Lower leg skin (tissue), 3 donors: ENCODE measurements at regions not wholly inside any gene's neighbourhood (a gene's known extent, or its start where the extent isn't known, plus 50 kb on each side); places are given as distances from the start of the nearest gene placed in this dataset.

Source experiments
- POLR2A ChIP-seq, 2 donors: fragments of 450-650 bp; IDR thresholded peaks; one replicate each; pipeline ENCODE4 v1.6.1; 2016 to 2017; ENCODE audit warnings: antibody characterized with exemption in 2 of 2, mild to moderate bottlenecking in 1 of 2, moderate library complexity in 1 of 2
- TF ChIP-seq, protein P1 (sequence below), 3 donors: fragments of 450-650 bp; IDR thresholded peaks; one replicate each; pipeline ENCODE4 v1.5.1; 2016; ENCODE audit warnings: antibody characterized with exemption in 3 of 3, mild to moderate bottlenecking in 3 of 3, moderate library complexity in 2 of 3

DNA sequence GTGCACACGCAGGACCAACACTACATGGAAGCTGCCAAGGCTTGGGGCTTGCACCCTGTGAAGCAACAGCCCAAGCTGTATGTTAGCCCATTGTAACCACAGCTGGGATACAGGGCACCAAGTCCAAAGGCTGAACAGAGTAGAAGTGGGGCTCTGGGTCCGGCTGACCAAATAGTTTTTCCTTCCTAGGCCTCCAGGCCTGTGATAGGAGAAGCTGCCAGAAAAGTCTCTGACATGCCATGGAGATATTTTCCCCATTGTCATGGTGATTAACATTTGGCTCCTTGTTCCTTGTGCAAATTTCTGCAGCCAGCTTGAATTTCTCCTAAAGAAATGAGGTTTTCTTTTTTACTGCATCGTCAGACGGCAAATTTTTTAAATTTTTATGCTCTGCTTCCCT lies 941.2 kb downstream of the FAM181B start:
- TF ChIP-seq, protein P1, sequence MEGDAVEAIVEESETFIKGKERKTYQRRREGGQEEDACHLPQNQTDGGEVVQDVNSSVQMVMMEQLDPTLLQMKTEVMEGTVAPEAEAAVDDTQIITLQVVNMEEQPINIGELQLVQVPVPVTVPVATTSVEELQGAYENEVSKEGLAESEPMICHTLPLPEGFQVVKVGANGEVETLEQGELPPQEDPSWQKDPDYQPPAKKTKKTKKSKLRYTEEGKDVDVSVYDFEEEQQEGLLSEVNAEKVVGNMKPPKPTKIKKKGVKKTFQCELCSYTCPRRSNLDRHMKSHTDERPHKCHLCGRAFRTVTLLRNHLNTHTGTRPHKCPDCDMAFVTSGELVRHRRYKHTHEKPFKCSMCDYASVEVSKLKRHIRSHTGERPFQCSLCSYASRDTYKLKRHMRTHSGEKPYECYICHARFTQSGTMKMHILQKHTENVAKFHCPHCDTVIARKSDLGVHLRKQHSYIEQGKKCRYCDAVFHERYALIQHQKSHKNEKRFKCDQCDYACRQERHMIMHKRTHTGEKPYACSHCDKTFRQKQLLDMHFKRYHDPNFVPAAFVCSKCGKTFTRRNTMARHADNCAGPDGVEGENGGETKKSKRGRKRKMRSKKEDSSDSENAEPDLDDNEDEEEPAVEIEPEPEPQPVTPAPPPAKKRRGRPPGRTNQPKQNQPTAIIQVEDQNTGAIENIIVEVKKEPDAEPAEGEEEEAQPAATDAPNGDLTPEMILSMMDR (IDR thresholded peaks at IDR 0.05), result no peak
- TF ChIP-seq POLR2A (IDR thresholded peaks at IDR 0.05), result no peak
